ENCODE measurements at regions not wholly inside any gene's neighbourhood (a gene's known extent, or its start where the extent isn't known, plus 50 kb on each side); places are given as distances from the start of the nearest gene placed in this dataset.
"Not testable (repeated sequence)": the region's sequence is repeated elsewhere in the genome, so short reads cannot be mapped to it uniquely, and the experiment has no call there.

DNA sequence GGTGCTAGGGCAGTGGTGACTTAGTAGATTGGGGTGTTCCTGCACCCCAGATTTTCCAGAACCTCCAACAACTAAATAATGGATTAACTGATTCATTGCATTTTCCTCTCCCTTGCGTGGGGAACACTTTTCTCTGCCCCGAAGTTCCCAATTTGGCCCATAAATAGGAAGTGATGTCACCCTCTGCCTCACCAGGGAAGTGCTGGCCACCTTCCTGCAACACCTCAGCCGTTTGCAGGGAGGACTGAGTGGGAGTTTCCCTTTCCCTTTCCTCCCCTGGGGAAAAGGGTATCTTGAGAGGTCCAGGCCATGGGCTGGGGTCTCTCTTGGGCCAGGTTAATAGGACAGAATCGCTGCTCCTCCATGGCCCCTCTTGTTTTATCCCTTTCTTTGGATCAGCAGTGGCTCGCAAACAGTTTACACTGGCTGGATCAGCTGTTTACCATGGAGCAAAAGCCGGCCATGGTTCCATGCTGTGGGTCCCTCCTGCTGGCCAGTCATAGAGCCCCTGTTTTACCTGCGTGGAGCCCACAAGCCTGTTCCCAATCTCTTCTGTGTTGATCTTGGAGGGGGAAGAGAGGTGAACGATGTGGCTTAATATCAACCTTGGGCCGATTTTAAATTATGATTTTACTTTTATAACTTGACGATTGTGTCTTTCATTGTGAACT is 91.6 kb upstream of the VRK1 start:
- Histone ChIP-seq H3K36me3 (ENCODE audit: control insufficient read depth, insufficient read depth, low read length) (no peaks in the 10 kb centered on the region), H3K27ac (ENCODE audit: insufficient read depth, low read length, poor library complexity, severe bottlenecking) (no peak overlapping the region), H3K9me3 (ENCODE audit: control insufficient read depth, low read length) (no peaks in the 10 kb centered on the region), H3K4me3 (ENCODE audit: insufficient read depth, low read depth, low read length, poor library complexity, severe bottlenecking) (no peak overlapping the region), H3K4me1 (ENCODE audit: control insufficient read depth, insufficient read depth, low read length, poor library complexity, severe bottlenecking) (no peaks in the 10 kb centered on the region), H3K27me3 (replicated peaks; ENCODE audit: control insufficient read depth, insufficient read depth, low read length, poor library complexity, severe bottlenecking) (no peaks in the 10 kb centered on the region)
- DNase-seq, result no peak

- Histone ChIP-seq H3K27me3 (replicated peaks; ENCODE audit: control insufficient read depth, insufficient read depth, low read length, poor library complexity, severe bottlenecking) (no peaks in the 10 kb centered on the region), H3K27ac (ENCODE audit: insufficient read depth, low read length, poor library complexity, severe bottlenecking) (no peak overlapping the region), H3K36me3 (ENCODE audit: control insufficient read depth, insufficient read depth, low read length) (no peaks in the 10 kb centered on the region), H3K4me1 (ENCODE audit: control insufficient read depth, insufficient read depth, low read length, poor library complexity, severe bottlenecking) (no peaks in the 10 kb centered on the region), H3K4me3 (ENCODE audit: insufficient read depth, low read depth, low read length, poor library complexity, severe bottlenecking) (no peak overlapping the region), H3K9me3 (ENCODE audit: control insufficient read depth, low read length) (no peaks in the 10 kb centered on the region)
- DNase-seq, result no peak
These were observed 90.3 kb upstream of the VRK1 start for GRCh38 chr14:96706893-96707292.

DNA sequence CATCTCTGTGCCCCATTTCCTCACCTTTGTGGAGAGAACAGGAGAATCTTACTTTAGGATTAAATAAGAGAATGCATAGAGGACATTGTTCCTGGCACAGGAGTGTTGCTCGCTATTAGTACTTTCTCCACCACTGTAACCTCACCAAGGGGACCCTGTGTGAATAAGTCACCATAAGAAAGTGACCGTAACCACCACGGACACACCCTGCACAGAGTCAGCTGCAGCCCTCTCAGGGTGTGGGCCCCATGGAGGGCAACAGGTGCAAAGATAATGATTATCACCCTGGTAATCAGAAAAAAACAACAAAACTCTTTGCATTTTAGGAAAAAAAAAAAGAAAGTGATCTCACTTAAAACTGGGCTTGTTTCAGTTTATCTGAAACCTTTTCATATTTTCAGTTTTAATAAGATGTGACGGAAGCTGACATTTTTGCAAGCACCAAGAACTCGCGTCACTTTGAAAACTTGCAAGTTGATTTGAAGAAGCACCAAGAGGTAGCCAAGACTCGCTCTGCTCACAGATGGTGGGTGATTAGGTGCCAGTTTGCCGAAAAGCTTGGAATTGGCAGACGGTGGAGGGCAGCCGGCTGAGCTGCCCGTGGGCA is 87.0 kb upstream of the VRK1 start:
- Histone ChIP-seq H3K36me3 (ENCODE audit: control insufficient read depth, insufficient read depth, low read length) (no peaks in the 10 kb centered on the region), H3K4me1 (ENCODE audit: control insufficient read depth, insufficient read depth, low read length, poor library complexity, severe bottlenecking) (no peaks in the 10 kb centered on the region), H3K27me3 (replicated peaks; ENCODE audit: control insufficient read depth, insufficient read depth, low read length, poor library complexity, severe bottlenecking) (no peaks in the 10 kb centered on the region), H3K9me3 (ENCODE audit: control insufficient read depth, low read length) (no peaks in the 10 kb centered on the region), H3K4me3 (ENCODE audit: insufficient read depth, low read depth, low read length, poor library complexity, severe bottlenecking) (no peak overlapping the region), H3K27ac (ENCODE audit: insufficient read depth, low read length, poor library complexity, severe bottlenecking) (no peak overlapping the region)
- no peak for DNase-seq

- Histone ChIP-seq H3K4me1 (ENCODE audit: control insufficient read depth, insufficient read depth, low read length, poor library complexity, severe bottlenecking) (no peaks in the 10 kb centered on the region), H3K27me3 (replicated peaks; ENCODE audit: control insufficient read depth, insufficient read depth, low read length, poor library complexity, severe bottlenecking) (no peaks in the 10 kb centered on the region), H3K27ac (ENCODE audit: insufficient read depth, low read length, poor library complexity, severe bottlenecking) (no peak overlapping the region), H3K36me3 (ENCODE audit: control insufficient read depth, insufficient read depth, low read length) (no peaks in the 10 kb centered on the region), H3K4me3 (ENCODE audit: insufficient read depth, low read depth, low read length, poor library complexity, severe bottlenecking) (no peak overlapping the region), H3K9me3 (ENCODE audit: control insufficient read depth, low read length) (no peaks in the 10 kb centered on the region)
- DNase-seq, result no peak
These were observed 85.5 kb upstream of the VRK1 start for GRCh38 chr14:96711559-96712267.

DNA sequence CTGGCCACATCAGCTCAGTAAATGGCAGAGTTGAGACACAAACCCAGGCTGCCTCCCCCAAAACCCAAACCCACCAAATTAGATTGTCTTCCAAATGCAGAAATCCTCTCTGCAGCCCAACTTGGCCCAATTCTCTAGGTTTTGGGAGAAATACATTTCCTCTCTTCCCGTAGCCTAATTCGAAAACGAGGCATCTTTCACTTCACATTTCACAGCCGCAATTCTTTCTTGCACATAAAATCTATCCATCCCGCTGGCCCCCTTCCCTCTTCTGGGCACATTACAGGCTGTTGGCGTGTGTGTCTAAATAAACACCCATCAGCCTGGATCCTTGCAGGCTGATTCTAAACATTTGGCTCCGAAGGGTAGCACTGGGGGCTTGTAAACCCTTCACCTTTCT is 83.8 kb upstream of the VRK1 start:
- H3K36me3 ChIP-seq (ENCODE audit: control insufficient read depth, insufficient read depth, low read length), result no peaks in the 10 kb centered on the region
- no peaks in the 10 kb centered on the region for H3K4me1 ChIP-seq (ENCODE audit: control insufficient read depth, insufficient read depth, low read length, poor library complexity, severe bottlenecking)
- no peak for DNase-seq
- no peaks in the 10 kb centered on the region for H3K9me3 ChIP-seq (ENCODE audit: control insufficient read depth, low read length)
- no peak overlapping the region for H3K4me3 ChIP-seq (ENCODE audit: insufficient read depth, low read depth, low read length, poor library complexity, severe bottlenecking)
- no peaks in the 10 kb centered on the region for H3K27me3 ChIP-seq (replicated peaks; ENCODE audit: control insufficient read depth, insufficient read depth, low read length, poor library complexity, severe bottlenecking)
- no peak overlapping the region for H3K27ac ChIP-seq (ENCODE audit: insufficient read depth, low read length, poor library complexity, severe bottlenecking)

DNA sequence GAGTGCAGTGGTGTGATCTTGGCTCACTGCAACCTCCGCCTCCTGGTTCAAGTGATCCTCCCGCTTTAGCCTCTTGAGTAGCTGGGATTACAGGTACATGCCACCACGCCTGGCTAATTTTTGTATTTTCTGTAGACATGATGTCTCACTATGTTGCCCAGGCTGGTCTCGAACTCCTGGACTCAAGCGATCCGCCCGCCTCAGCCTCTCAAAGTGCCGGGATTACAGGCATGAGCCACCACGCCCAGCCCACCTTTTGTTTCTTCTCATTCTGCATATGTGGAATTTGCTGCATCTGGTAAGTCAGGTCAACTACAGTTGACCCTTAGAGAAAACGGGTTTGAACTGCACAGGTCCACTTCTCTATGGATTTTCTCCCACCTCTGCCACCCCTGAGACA is 82.6 kb upstream of the VRK1 start:
- not testable (repeated sequence) for H3K27ac ChIP-seq (ENCODE audit: insufficient read depth, low read length, poor library complexity, severe bottlenecking); DNase-seq; H3K4me3 ChIP-seq (ENCODE audit: insufficient read depth, low read depth, low read length, poor library complexity, severe bottlenecking); H3K27me3 ChIP-seq (replicated peaks; ENCODE audit: control insufficient read depth, insufficient read depth, low read length, poor library complexity, severe bottlenecking); H3K36me3 ChIP-seq (ENCODE audit: control insufficient read depth, insufficient read depth, low read length); H3K9me3 ChIP-seq (ENCODE audit: control insufficient read depth, low read length); H3K4me1 ChIP-seq (ENCODE audit: control insufficient read depth, insufficient read depth, low read length, poor library complexity, severe bottlenecking)

- H3K4me3 ChIP-seq (ENCODE audit: insufficient read depth, low read depth, low read length, poor library complexity, severe bottlenecking), result no peak overlapping the region
- H3K4me1 ChIP-seq (ENCODE audit: control insufficient read depth, insufficient read depth, low read length, poor library complexity, severe bottlenecking), result no peaks in the 10 kb centered on the region
- no peak overlapping the region for H3K27ac ChIP-seq (ENCODE audit: insufficient read depth, low read length, poor library complexity, severe bottlenecking)
- no peaks in the 10 kb centered on the region for H3K36me3 ChIP-seq (ENCODE audit: control insufficient read depth, insufficient read depth, low read length)
- H3K9me3 ChIP-seq (ENCODE audit: control insufficient read depth, low read length), result no peaks in the 10 kb centered on the region
- H3K27me3 ChIP-seq (replicated peaks; ENCODE audit: control insufficient read depth, insufficient read depth, low read length, poor library complexity, severe bottlenecking), result no peaks in the 10 kb centered on the region
- no peak for DNase-seq
These were observed 80.1 kb upstream of the VRK1 start for GRCh38 chr14:96717116-96717515.

GRCh38 chr14:96718407-96718806 is 78.8 kb upstream of the VRK1 start:
- no peak for DNase-seq
- H3K36me3 ChIP-seq (ENCODE audit: control insufficient read depth, insufficient read depth, low read length), result no peaks in the 10 kb centered on the region
- no peaks in the 10 kb centered on the region for H3K9me3 ChIP-seq (ENCODE audit: control insufficient read depth, low read length)
- H3K4me1 ChIP-seq (ENCODE audit: control insufficient read depth, insufficient read depth, low read length, poor library complexity, severe bottlenecking), result no peaks in the 10 kb centered on the region
- H3K27ac ChIP-seq (ENCODE audit: insufficient read depth, low read length, poor library complexity, severe bottlenecking), result no peak overlapping the region
- no peaks in the 10 kb centered on the region for H3K27me3 ChIP-seq (replicated peaks; ENCODE audit: control insufficient read depth, insufficient read depth, low read length, poor library complexity, severe bottlenecking)
- H3K4me3 ChIP-seq (ENCODE audit: insufficient read depth, low read depth, low read length, poor library complexity, severe bottlenecking), result no peak overlapping the region

DNA sequence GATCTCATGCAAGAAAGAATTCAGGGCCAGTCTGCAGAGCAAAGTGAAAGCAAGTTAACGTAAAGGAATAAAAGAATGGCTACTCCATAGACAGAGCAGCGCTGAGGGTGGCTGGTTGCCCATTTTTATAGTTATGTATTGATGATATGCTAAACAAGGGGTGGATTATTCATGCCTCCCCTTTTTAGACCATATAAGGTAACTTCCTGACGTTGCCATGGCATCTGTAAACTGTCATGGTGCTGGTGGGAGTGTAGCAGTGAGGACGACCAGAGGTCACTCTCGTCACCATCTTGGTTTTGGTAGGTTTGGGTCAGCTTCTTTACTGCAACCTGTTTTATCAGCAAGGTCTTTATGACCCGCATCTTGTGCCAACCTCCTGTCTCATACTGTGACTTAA is 76.5 kb upstream of the VRK1 start:
- H3K36me3 ChIP-seq (ENCODE audit: control insufficient read depth, insufficient read depth, low read length); H3K4me3 ChIP-seq (ENCODE audit: insufficient read depth, low read depth, low read length, poor library complexity, severe bottlenecking); H3K27ac ChIP-seq (ENCODE audit: insufficient read depth, low read length, poor library complexity, severe bottlenecking); H3K4me1 ChIP-seq (ENCODE audit: control insufficient read depth, insufficient read depth, low read length, poor library complexity, severe bottlenecking); H3K9me3 ChIP-seq (ENCODE audit: control insufficient read depth, low read length); DNase-seq; H3K27me3 ChIP-seq (replicated peaks; ENCODE audit: control insufficient read depth, insufficient read depth, low read length, poor library complexity, severe bottlenecking): not testable (repeated sequence)

DNA sequence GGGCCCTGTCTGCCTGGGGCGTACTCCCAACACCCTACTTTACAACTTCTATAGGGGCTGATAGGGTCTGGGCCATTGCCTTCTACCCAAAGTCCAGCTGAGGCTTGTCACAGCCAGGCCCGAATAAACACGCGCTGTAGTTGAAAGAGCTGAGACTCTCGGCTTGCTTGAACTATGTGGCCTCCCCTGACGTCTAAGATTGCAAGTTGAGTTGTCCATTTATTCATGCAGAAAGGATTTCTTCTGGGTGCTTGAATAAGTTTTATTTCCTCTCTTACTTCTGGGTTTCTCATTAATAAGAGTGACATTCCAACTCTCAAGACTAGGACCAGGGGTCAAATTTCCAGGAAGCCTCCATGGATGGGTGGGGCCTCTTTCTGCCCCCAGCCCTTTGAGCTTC is 74.4 kb upstream of the VRK1 start:
- Histone ChIP-seq H3K9me3 (ENCODE audit: control insufficient read depth, low read length) (no peaks in the 10 kb centered on the region), H3K36me3 (ENCODE audit: control insufficient read depth, insufficient read depth, low read length) (no peaks in the 10 kb centered on the region), H3K27ac (ENCODE audit: insufficient read depth, low read length, poor library complexity, severe bottlenecking) (no peak overlapping the region), H3K4me3 (ENCODE audit: insufficient read depth, low read depth, low read length, poor library complexity, severe bottlenecking) (no peak overlapping the region), H3K27me3 (replicated peaks; ENCODE audit: control insufficient read depth, insufficient read depth, low read length, poor library complexity, severe bottlenecking) (no peaks in the 10 kb centered on the region), H3K4me1 (ENCODE audit: control insufficient read depth, insufficient read depth, low read length, poor library complexity, severe bottlenecking) (no peaks in the 10 kb centered on the region)
- no peak for DNase-seq
